Stomach (tissue), 4 donors: ENCODE measurements at regions not wholly inside any gene's neighbourhood (a gene's known extent, or its start where the extent isn't known, plus 50 kb on each side); places are given as distances from the start of the nearest gene placed in this dataset.

Experiments
- EP300 ChIP-seq: sonication (generic); formaldehyde crosslinking; IDR thresholded peaks from one replicate; pipeline ENCODE4 v1.6.1; 2017; ENCODE audit warnings: antibody characterized with exemption
- POLR2A ChIP-seq, 4 donors: fragments of 450-650 bp; IDR thresholded peaks; one replicate each; pipeline ENCODE4 v1.6.1; 2016; ENCODE audit warnings: antibody characterized with exemption in 4 of 4, control low read depth in 2 of 4, mild to moderate bottlenecking in 1 of 4, moderate library complexity in 1 of 4
- POLR2AphosphoS5 ChIP-seq, 3 donors: sonication (generic); formaldehyde crosslinking; IDR thresholded peaks; one replicate each; pipeline ENCODE4 v1.6.1; 2016; ENCODE audit warnings: antibody characterized with exemption in 3 of 3
- TF ChIP-seq, protein P1 (sequence below), 7 experiments: fragments of 450-650 bp in 4 of 7; fragments of 200-600 bp in 3 of 7; sonication (generic) in 3 of 7; IDR thresholded peaks; one replicate each; pipeline ENCODE4 v1.5.1; 2016 to 2019; ENCODE audit warnings: antibody characterized with exemption in 7 of 7, control low read depth in 2 of 7, mild to moderate bottlenecking in 1 of 7

GRCh38 chr1:30538226-30538992, 185.0 kb downstream of the MATN1 start:
- TF ChIP-seq, protein P1, sequence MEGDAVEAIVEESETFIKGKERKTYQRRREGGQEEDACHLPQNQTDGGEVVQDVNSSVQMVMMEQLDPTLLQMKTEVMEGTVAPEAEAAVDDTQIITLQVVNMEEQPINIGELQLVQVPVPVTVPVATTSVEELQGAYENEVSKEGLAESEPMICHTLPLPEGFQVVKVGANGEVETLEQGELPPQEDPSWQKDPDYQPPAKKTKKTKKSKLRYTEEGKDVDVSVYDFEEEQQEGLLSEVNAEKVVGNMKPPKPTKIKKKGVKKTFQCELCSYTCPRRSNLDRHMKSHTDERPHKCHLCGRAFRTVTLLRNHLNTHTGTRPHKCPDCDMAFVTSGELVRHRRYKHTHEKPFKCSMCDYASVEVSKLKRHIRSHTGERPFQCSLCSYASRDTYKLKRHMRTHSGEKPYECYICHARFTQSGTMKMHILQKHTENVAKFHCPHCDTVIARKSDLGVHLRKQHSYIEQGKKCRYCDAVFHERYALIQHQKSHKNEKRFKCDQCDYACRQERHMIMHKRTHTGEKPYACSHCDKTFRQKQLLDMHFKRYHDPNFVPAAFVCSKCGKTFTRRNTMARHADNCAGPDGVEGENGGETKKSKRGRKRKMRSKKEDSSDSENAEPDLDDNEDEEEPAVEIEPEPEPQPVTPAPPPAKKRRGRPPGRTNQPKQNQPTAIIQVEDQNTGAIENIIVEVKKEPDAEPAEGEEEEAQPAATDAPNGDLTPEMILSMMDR (IDR thresholded peaks at IDR 0.05) = no peak
- TF ChIP-seq POLR2AphosphoS5 (IDR thresholded peaks at IDR 0.05) (no peak), EP300 (no peak), POLR2A (IDR thresholded peaks at IDR 0.05) (no peak)
